Keratinocyte (primary cell): ENCODE measurements at regions not wholly inside any gene's neighbourhood (a gene's known extent, or its start where the extent isn't known, plus 50 kb on each side); places are given as distances from the start of the nearest gene placed in this dataset.

ENCODE experiments used
- DNase-seq: peaks from one replicate; pipeline ENCODE4 v3.0.0-alpha.2; 2011; ENCODE audit warnings: low read depth, missing footprints, low spot score
- FAIRE-seq: peaks from 2 replicates; lab custom pipeline; 2011; peaks lifted over from hg19 to GRCh38; lab: Jason Lieb, UNC
- H2AFZ ChIP-seq: 2 replicates; pipeline ENCODE4 v1.6.0; 2012; ENCODE audit warnings: low read length, control low read depth, inconsistent platforms; ENCODE audit not compliant: control insufficient read depth
- H3K27ac ChIP-seq: 2 replicates; pipeline ENCODE4 v1.5.1; 2011; ENCODE audit warnings: low read length; ENCODE audit not compliant: control insufficient read depth, insufficient read depth
- H3K27me3 ChIP-seq: 3 replicates; pipeline ENCODE4 v1.6.0; 2011; ENCODE audit warnings: low read length; ENCODE audit not compliant: control insufficient read depth, insufficient read depth; ENCODE audit errors: extremely low read depth
- H3K36me3 ChIP-seq, 2 experiments: 2 replicates in 1 of 2; 3 replicates in 1 of 2; pipeline ENCODE4 v1.5.1; 2011; ENCODE audit warnings: low read length in 2 of 2, mild to moderate bottlenecking in 1 of 2; ENCODE audit not compliant: control insufficient read depth in 2 of 2, insufficient read depth in 2 of 2; ENCODE audit errors: extremely low read depth in 1 of 2
- H3K4me1 ChIP-seq: 3 replicates; pipeline ENCODE4 v1.5.1; 2011; ENCODE audit warnings: low read length; ENCODE audit not compliant: control insufficient read depth, insufficient read depth; ENCODE audit errors: extremely low read depth
- H3K4me2 ChIP-seq: 3 replicates; pipeline ENCODE4 v1.6.0; 2011; ENCODE audit warnings: low read depth, low read length; ENCODE audit not compliant: control insufficient read depth, insufficient read depth; ENCODE audit errors: extremely low read depth
- H3K4me3 ChIP-seq, 3 experiments: fragments of 200-600 bp in 1 of 3; sonication (generic) in 1 of 3; 2 replicates in 2 of 3; 3 replicates in 1 of 3; pipeline ENCODE4 v1.5.1; 2011 to 2016; ENCODE audit warnings: low read length in 3 of 3, mild to moderate bottlenecking in 3 of 3, control low read depth in 2 of 3, inconsistent platforms in 1 of 3, low read depth in 1 of 3, mixed read lengths in 1 of 3, mixed run types in 1 of 3, moderate library complexity in 1 of 3; ENCODE audit not compliant: control insufficient read depth in 2 of 3, insufficient read depth in 2 of 3; ENCODE audit errors: extremely low read depth in 1 of 3
- H3K79me2 ChIP-seq: 2 replicates; pipeline ENCODE4 v1.6.0; 2012; ENCODE audit warnings: low read length; ENCODE audit not compliant: control insufficient read depth, insufficient read depth
- H3K9ac ChIP-seq: 3 replicates; pipeline ENCODE4 v1.6.0; 2011; ENCODE audit warnings: low read length; ENCODE audit not compliant: control insufficient read depth, insufficient read depth; ENCODE audit errors: extremely low read depth
- H3K9me1 ChIP-seq: 3 replicates; pipeline ENCODE4 v1.6.0; 2011; ENCODE audit warnings: low read length; ENCODE audit not compliant: control insufficient read depth, insufficient read depth; ENCODE audit errors: extremely low read depth
- H3K9me3 ChIP-seq: 2 replicates; pipeline ENCODE4 v1.5.1; 2012; ENCODE audit warnings: low read depth, low read length; ENCODE audit not compliant: control insufficient read depth
- H4K20me1 ChIP-seq: 3 replicates; pipeline ENCODE4 v1.6.0; 2011; ENCODE audit warnings: low read length; ENCODE audit not compliant: control insufficient read depth, insufficient read depth; ENCODE audit errors: extremely low read depth
- EZH2 ChIP-seq: IDR thresholded peaks from one replicate; pipeline ENCODE4 v1.6.1; 2012; ENCODE audit warnings: inconsistent platforms, mild to moderate bottlenecking, low read length, moderate library complexity
- dilution Hi-C: fragments of 300-500 bp; cut with MboI; formaldehyde crosslinking; loops from one replicate; pipeline ENCODE4 v1.7.0; 2020; ENCODE audit warnings: low sequenced_read_pairs; ENCODE audit not compliant: extremely low pct_ligation_motif_present
- TF ChIP-seq, protein P1 (sequence below), 3 experiments: IDR thresholded peaks in 1 of 3; conservative IDR thresholded peaks in 1 of 3; optimal IDR thresholded peaks in 1 of 3; 2 replicates in 2 of 3; 3 replicates in 1 of 3; pipeline versions ENCODE3 to v1.5.1; 2011; ENCODE audit warnings: low read length in 3 of 3, mild to moderate bottlenecking in 3 of 3, moderate library complexity in 2 of 3, control low read depth in 1 of 3, inconsistent platforms in 1 of 3; ENCODE audit not compliant: insufficient read depth in 2 of 3; ENCODE audit errors: extremely low read depth in 1 of 3

DNA sequence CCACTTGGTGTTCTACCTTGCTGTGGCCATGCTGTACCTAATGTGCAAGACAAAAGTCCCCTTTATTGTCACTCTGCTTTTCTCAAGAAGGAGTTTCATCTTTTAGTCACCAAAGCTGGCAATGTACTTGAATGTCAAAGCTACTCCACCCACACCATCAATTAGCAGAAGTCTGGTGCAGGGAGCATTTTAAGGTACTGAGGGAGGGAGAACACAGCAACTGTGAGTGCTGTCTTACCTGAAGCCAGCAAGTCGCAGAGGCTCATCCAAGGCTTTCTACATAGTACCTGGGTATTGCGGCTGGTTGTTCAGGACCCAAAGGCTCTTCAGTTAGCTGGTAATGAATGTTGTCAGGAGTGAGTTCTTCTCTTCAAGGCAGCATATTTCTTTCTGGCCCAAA, 820.4 kb downstream of the OTOL1 start:
- Histone ChIP-seq H3K4me3 (no peak overlapping the region), H3K9me3 (no peaks in the 10 kb centered on the region), H3K36me3 (no peaks in the 10 kb centered on the region), H3K9me1 (no peaks in the 10 kb centered on the region), H3K9ac (no peak overlapping the region), H2AFZ (no peak overlapping the region), H3K4me2 (no peak overlapping the region), H4K20me1 (no peaks in the 10 kb centered on the region), H3K79me2 (no peaks in the 10 kb centered on the region), H3K27me3 (no peaks in the 10 kb centered on the region), H3K27ac (no peak overlapping the region), H3K4me1 (no peaks in the 10 kb centered on the region)
- dilution Hi-C loops, result no loop called here
- DNase-seq (no peak), FAIRE-seq (no peak)
- TF ChIP-seq EZH2, result no peak
- TF ChIP-seq, protein P1, sequence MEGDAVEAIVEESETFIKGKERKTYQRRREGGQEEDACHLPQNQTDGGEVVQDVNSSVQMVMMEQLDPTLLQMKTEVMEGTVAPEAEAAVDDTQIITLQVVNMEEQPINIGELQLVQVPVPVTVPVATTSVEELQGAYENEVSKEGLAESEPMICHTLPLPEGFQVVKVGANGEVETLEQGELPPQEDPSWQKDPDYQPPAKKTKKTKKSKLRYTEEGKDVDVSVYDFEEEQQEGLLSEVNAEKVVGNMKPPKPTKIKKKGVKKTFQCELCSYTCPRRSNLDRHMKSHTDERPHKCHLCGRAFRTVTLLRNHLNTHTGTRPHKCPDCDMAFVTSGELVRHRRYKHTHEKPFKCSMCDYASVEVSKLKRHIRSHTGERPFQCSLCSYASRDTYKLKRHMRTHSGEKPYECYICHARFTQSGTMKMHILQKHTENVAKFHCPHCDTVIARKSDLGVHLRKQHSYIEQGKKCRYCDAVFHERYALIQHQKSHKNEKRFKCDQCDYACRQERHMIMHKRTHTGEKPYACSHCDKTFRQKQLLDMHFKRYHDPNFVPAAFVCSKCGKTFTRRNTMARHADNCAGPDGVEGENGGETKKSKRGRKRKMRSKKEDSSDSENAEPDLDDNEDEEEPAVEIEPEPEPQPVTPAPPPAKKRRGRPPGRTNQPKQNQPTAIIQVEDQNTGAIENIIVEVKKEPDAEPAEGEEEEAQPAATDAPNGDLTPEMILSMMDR (optimal IDR thresholded peaks at IDR 0.05 in 1 of 3, IDR thresholded peaks at IDR 0.05 in 1 of 3, conservative IDR thresholded peaks at IDR 0.05 in 1 of 3; ENCODE audit: extremely low read depth in 1 of 3, insufficient read depth in 2 of 3, low read length in 3 of 3), result no peak

DNA sequence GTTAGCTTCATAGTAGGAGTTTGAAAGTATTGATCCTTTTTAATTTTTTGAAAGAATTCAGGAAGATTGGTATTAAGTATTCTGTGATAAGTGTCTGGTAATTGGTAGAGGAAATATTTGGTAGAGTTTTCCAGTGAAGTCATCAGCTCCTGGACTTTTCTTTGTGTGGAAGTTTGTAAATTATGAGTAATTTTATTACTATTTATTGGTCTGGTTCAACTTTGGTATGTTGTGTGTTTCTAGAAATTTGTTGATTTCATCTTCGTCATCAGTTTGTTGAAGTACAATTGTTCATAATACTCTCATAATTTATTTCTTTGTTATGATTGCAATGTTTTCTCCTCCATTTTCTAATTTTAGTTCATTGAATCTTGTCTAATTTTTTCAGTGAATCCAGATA, 832.0 kb downstream of the OTOL1 start:
- H2AFZ ChIP-seq, result no peak overlapping the region
- no peak for FAIRE-seq
- H3K9me1 ChIP-seq, result no peaks in the 10 kb centered on the region
- H3K36me3 ChIP-seq, result no peaks in the 10 kb centered on the region
- no peak overlapping the region for H3K4me2 ChIP-seq
- DNase-seq, result no peak
- no peak overlapping the region for H3K27ac ChIP-seq
- H3K4me1 ChIP-seq, result no peaks in the 10 kb centered on the region
- dilution Hi-C loops, result no loop called here
- no peak overlapping the region for H3K9ac ChIP-seq
- no peaks in the 10 kb centered on the region for H4K20me1 ChIP-seq
- H3K79me2 ChIP-seq, result no peaks in the 10 kb centered on the region
- no peaks in the 10 kb centered on the region for H3K9me3 ChIP-seq
- no peak overlapping the region for H3K4me3 ChIP-seq
- H3K27me3 ChIP-seq, result no peaks in the 10 kb centered on the region
- no peak for TF ChIP-seq EZH2
- TF ChIP-seq, protein P1 (optimal IDR thresholded peaks at IDR 0.05 in 1 of 3, IDR thresholded peaks at IDR 0.05 in 1 of 3, conservative IDR thresholded peaks at IDR 0.05 in 1 of 3; ENCODE audit: extremely low read depth in 1 of 3, insufficient read depth in 2 of 3, low read length in 3 of 3), result no peak
